ENCODE measurements at regions not wholly inside any gene's neighbourhood (a gene's known extent, or its start where the extent isn't known, plus 50 kb on each side); places are given as distances from the start of the nearest gene placed in this dataset.

GRCh38 chr15:96390986-96391385 is 60.5 kb downstream of the NR2F2 start:
- DNase-seq (ENCODE audit: low read depth in 2 of 2): no peak

GRCh38 chr15:96392380-96393208 is 62.1 kb downstream of the NR2F2 start:
- no peak for DNase-seq (ENCODE audit: low read depth in 2 of 2)

- no peak for DNase-seq (ENCODE audit: low read depth in 2 of 2)
Observed at GRCh38 chr15:96393209-96393513, 62.7 kb downstream of the NR2F2 start.

GRCh38 chr15:96395687-96396086 is 65.2 kb downstream of the NR2F2 start:
- no peak for DNase-seq (ENCODE audit: low read depth in 2 of 2)

GRCh38 chr15:96398776-96399175 is 68.3 kb downstream of the NR2F2 start:
- no peak for DNase-seq (ENCODE audit: low read depth in 2 of 2)

- no peak for DNase-seq (ENCODE audit: low read depth in 2 of 2)
Observed at GRCh38 chr15:96402403-96402802, 71.9 kb downstream of the NR2F2 start.

GRCh38 chr15:96403071-96403470 is 72.6 kb downstream of the NR2F2 start:
- no peak for DNase-seq (ENCODE audit: low read depth in 2 of 2)

GRCh38 chr15:96403932-96404331 is 73.4 kb downstream of the NR2F2 start:
- no peak for DNase-seq (ENCODE audit: low read depth in 2 of 2)

GRCh38 chr15:96404560-96404959 is 74.1 kb downstream of the NR2F2 start:
- DNase-seq (ENCODE audit: low read depth in 2 of 2): no peak

- no peak for DNase-seq (ENCODE audit: low read depth in 2 of 2)
Observed at GRCh38 chr15:96406291-96406690, 75.8 kb downstream of the NR2F2 start.

GRCh38 chr15:96406701-96407100 is 76.2 kb downstream of the NR2F2 start:
- DNase-seq (ENCODE audit: low read depth in 2 of 2): no peak

- DNase-seq (ENCODE audit: low read depth in 2 of 2): no peak
Observed at GRCh38 chr15:96407482-96407881, 77.0 kb downstream of the NR2F2 start.

- no peak for DNase-seq (ENCODE audit: low read depth in 2 of 2)
Observed at GRCh38 chr15:96408591-96409183, 78.2 kb downstream of the NR2F2 start.

GRCh38 chr15:96409215-96410138 is 79.0 kb downstream of the NR2F2 start:
- DNase-seq (ENCODE audit: low read depth in 2 of 2): no peak

- no peak for DNase-seq (ENCODE audit: low read depth in 2 of 2)
Observed at GRCh38 chr15:96410175-96411055, 79.9 kb downstream of the NR2F2 start.

- DNase-seq (ENCODE audit: low read depth in 2 of 2): no peak
Observed at GRCh38 chr15:96411056-96412031, 80.8 kb downstream of the NR2F2 start.

- no peak for DNase-seq (ENCODE audit: low read depth in 2 of 2)
Observed at GRCh38 chr15:96412045-96412905, 81.8 kb downstream of the NR2F2 start.

GRCh38 chr15:96412906-96413231 is 82.4 kb downstream of the NR2F2 start:
- no peak for DNase-seq (ENCODE audit: low read depth in 2 of 2)

- DNase-seq (ENCODE audit: low read depth in 2 of 2): no peak
Observed at GRCh38 chr15:96413657-96414056, 83.2 kb downstream of the NR2F2 start.

GRCh38 chr15:96414875-96415274 is 84.4 kb downstream of the NR2F2 start:
- no peak for DNase-seq (ENCODE audit: low read depth in 2 of 2)

Measured in stimulated activated CD4-positive, alpha-beta T cell treated with anti-CD3 and anti-CD28 coated beads, Interleukin-1b, Interleukin-23, amount 100 ng/mL, for 1 hour (primary cell).